ENCODE measurements at regions not wholly inside any gene's neighbourhood (a gene's known extent, or its start where the extent isn't known, plus 50 kb on each side); places are given as distances from the start of the nearest gene placed in this dataset.

DNA sequence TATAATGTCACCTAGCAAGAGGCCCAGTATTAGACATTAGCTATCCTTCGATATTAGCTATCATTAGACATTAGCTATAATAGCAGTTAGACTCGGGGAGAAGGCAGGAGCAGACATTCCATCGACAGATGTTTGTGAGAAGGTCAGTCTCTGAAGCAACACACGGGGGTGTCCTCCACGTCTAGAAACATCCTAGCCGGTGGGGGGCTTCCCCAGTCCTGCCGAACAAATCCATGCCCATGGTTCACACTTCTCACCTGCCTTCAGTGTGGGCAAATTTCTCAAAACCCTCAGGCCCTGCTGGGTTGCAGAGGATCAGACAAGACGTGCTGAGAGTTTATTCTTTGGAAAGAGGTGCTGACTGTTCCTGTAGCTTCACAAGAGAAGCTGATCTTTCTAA is 151.1 kb downstream of the IRF8 start:
- TF ChIP-seq, protein P1, sequence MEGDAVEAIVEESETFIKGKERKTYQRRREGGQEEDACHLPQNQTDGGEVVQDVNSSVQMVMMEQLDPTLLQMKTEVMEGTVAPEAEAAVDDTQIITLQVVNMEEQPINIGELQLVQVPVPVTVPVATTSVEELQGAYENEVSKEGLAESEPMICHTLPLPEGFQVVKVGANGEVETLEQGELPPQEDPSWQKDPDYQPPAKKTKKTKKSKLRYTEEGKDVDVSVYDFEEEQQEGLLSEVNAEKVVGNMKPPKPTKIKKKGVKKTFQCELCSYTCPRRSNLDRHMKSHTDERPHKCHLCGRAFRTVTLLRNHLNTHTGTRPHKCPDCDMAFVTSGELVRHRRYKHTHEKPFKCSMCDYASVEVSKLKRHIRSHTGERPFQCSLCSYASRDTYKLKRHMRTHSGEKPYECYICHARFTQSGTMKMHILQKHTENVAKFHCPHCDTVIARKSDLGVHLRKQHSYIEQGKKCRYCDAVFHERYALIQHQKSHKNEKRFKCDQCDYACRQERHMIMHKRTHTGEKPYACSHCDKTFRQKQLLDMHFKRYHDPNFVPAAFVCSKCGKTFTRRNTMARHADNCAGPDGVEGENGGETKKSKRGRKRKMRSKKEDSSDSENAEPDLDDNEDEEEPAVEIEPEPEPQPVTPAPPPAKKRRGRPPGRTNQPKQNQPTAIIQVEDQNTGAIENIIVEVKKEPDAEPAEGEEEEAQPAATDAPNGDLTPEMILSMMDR (conservative IDR thresholded peaks at IDR 0.05; ENCODE audit: low read depth, low read length) = no peak
- TF ChIP-seq EZH2 (IDR thresholded peaks at IDR 0.05; ENCODE audit: low read length, unreplicated experiment) = no peak

Measured in PC-3 (cell line).